ENCODE measurements at regions not wholly inside any gene's neighbourhood (a gene's known extent, or its start where the extent isn't known, plus 50 kb on each side); places are given as distances from the start of the nearest gene placed in this dataset.

GRCh38 chr2:4662161-4662779 is 958.9 kb downstream of the DCDC2C start:
- TF ChIP-seq CTCF (conservative IDR thresholded peaks at IDR 0.05) (no peak), EZH2 (IDR thresholded peaks at IDR 0.05; ENCODE audit: low read depth) (no peak)
